ENCODE measurements at regions not wholly inside any gene's neighbourhood (a gene's known extent, or its start where the extent isn't known, plus 50 kb on each side); places are given as distances from the start of the nearest gene placed in this dataset.

DNA sequence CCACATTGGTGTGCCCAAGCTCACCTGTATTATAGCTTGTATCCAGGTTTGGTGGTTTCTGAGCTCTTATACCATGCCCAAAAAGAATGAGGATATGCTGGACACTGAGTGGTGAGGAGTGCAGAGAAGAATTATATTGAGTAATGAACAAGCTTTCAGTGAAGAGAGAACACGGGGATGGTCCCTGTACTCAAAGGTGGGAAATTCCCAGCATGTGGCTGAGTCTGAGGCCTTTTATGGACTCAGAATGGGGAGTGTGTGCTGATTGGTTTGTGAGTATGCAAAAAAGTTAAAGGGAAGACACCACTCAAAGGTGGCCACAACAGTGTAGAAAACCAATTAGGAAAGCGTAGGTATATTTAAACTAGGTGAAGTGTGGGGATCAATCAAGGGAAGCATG, 191.2 kb upstream of the SLITRK6 start:
- TF ChIP-seq RAD21 (CRISPR knock-in tag; conservative IDR thresholded peaks at IDR 0.05 in 1 of 2, IDR thresholded peaks at IDR 0.05 in 1 of 2) (no peak), TBP (optimal IDR thresholded peaks at IDR 0.05; ENCODE audit: low read depth, low read length) (no peak), MXI1 (IDR thresholded peaks at IDR 0.05; ENCODE audit: low read depth, low read length) (no peak), CHD4 (IDR thresholded peaks at IDR 0.05; ENCODE audit: insufficient read depth, insufficient replicate concordance, low read depth, low read length, poor library complexity, severe bottlenecking) (no peak), FOXM1 (IDR thresholded peaks at IDR 0.05; ENCODE audit: low read depth) (no peak), FOXM1 (CRISPR knock-in tag; IDR thresholded peaks at IDR 0.05; ENCODE audit: low read depth) (no peak)
- TF ChIP-seq, protein P1, sequence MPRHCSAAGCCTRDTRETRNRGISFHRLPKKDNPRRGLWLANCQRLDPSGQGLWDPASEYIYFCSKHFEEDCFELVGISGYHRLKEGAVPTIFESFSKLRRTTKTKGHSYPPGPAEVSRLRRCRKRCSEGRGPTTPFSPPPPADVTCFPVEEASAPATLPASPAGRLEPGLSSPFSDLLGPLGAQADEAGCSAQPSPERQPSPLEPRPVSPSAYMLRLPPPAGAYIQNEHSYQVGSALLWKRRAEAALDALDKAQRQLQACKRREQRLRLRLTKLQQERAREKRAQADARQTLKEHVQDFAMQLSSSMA (CRISPR knock-in tag; IDR thresholded peaks at IDR 0.05): no peak
- TF ChIP-seq, protein P2, sequence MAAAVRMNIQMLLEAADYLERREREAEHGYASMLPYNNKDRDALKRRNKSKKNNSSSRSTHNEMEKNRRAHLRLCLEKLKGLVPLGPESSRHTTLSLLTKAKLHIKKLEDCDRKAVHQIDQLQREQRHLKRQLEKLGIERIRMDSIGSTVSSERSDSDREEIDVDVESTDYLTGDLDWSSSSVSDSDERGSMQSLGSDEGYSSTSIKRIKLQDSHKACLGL (CRISPR knock-in tag; IDR thresholded peaks at IDR 0.05; ENCODE audit: borderline replicate concordance, poor library complexity, severe bottlenecking): no peak
- TF ChIP-seq, protein P3, sequence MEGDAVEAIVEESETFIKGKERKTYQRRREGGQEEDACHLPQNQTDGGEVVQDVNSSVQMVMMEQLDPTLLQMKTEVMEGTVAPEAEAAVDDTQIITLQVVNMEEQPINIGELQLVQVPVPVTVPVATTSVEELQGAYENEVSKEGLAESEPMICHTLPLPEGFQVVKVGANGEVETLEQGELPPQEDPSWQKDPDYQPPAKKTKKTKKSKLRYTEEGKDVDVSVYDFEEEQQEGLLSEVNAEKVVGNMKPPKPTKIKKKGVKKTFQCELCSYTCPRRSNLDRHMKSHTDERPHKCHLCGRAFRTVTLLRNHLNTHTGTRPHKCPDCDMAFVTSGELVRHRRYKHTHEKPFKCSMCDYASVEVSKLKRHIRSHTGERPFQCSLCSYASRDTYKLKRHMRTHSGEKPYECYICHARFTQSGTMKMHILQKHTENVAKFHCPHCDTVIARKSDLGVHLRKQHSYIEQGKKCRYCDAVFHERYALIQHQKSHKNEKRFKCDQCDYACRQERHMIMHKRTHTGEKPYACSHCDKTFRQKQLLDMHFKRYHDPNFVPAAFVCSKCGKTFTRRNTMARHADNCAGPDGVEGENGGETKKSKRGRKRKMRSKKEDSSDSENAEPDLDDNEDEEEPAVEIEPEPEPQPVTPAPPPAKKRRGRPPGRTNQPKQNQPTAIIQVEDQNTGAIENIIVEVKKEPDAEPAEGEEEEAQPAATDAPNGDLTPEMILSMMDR (IDR thresholded peaks at IDR 0.05 in 2 of 3, conservative IDR thresholded peaks at IDR 0.05 in 1 of 3; ENCODE audit: insufficient read depth in 2 of 3, low read depth in 1 of 3, low read length in 3 of 3): no peak
- TF ChIP-seq, protein P4, sequence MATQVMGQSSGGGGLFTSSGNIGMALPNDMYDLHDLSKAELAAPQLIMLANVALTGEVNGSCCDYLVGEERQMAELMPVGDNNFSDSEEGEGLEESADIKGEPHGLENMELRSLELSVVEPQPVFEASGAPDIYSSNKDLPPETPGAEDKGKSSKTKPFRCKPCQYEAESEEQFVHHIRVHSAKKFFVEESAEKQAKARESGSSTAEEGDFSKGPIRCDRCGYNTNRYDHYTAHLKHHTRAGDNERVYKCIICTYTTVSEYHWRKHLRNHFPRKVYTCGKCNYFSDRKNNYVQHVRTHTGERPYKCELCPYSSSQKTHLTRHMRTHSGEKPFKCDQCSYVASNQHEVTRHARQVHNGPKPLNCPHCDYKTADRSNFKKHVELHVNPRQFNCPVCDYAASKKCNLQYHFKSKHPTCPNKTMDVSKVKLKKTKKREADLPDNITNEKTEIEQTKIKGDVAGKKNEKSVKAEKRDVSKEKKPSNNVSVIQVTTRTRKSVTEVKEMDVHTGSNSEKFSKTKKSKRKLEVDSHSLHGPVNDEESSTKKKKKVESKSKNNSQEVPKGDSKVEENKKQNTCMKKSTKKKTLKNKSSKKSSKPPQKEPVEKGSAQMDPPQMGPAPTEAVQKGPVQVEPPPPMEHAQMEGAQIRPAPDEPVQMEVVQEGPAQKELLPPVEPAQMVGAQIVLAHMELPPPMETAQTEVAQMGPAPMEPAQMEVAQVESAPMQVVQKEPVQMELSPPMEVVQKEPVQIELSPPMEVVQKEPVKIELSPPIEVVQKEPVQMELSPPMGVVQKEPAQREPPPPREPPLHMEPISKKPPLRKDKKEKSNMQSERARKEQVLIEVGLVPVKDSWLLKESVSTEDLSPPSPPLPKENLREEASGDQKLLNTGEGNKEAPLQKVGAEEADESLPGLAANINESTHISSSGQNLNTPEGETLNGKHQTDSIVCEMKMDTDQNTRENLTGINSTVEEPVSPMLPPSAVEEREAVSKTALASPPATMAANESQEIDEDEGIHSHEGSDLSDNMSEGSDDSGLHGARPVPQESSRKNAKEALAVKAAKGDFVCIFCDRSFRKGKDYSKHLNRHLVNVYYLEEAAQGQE (IDR thresholded peaks at IDR 0.05; ENCODE audit: borderline replicate concordance): no peak
- TF ChIP-seq, protein P4 (CRISPR knock-in tag; IDR thresholded peaks at IDR 0.05; ENCODE audit: low read depth): no peak
- TF ChIP-seq, protein P5, sequence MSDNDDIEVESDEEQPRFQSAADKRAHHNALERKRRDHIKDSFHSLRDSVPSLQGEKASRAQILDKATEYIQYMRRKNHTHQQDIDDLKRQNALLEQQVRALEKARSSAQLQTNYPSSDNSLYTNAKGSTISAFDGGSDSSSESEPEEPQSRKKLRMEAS (CRISPR knock-in tag; IDR thresholded peaks at IDR 0.05): no peak

Data from K562 (cell line).